GM19351 (cell line): ENCODE measurements at regions not wholly inside any gene's neighbourhood (a gene's known extent, or its start where the extent isn't known, plus 50 kb on each side); places are given as distances from the start of the nearest gene placed in this dataset.
A peak's percentile ranks its signal among the peaks of the same experiment; 100 is the strongest.
"Not testable (repeated sequence)": the region's sequence is repeated elsewhere in the genome, so short reads cannot be mapped to it uniquely, and the experiment has no call there.

Source experiments
- ATAC-seq: cut with Tn5 transposase; IDR thresholded peaks from one replicate; pipeline ENCODE4 v1.9.1; 2021; ENCODE audit warnings: mild to moderate bottlenecking, moderate library complexity; ENCODE audit not compliant: unreplicated experiment

DNA sequence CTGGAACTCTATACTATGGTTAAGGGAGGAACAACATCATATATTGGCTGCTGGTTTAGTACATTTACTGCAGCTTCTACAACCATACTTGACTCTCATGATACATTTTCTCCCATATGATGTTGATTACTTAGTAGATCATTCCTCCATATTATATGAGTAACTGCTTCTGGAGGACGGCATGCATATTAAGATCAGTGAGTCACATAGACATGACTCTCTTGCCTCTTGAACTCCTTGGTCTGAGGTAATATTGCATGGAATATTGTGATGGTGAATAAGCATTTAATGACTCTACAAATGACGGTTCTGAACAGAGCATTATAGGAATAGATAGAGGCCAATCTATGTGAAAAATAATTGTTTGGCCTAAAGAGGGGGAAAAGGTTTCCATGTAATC lies 418.8 kb upstream of the SPHKAP start:
- ATAC-seq, result no peak

DNA sequence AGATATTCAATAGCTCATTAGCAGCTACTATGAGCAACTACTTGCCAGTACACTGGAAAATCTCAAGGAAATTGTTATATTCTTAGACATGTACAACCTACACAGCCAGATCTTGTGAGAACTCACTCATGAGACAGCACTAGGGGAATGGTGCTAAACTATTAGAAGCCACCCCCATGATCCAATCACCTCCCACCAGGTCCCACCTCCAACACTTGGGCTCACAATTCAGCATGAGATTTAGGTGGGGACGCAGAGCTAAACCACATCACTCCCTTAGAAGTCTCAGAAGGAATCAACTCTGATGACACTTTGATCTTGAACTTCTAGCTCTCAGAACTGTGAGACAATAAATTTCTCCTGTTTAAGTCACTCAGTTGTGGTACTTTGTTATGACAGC lies 418.3 kb upstream of the SPHKAP start:
- ATAC-seq, result no peak

- ATAC-seq, result no peak
Measured at GRCh38 chr2:228599297-228599696, 417.8 kb upstream of the SPHKAP start.

- ATAC-seq, result no peak
Measured at GRCh38 chr2:228597032-228597431, 415.5 kb upstream of the SPHKAP start.

DNA sequence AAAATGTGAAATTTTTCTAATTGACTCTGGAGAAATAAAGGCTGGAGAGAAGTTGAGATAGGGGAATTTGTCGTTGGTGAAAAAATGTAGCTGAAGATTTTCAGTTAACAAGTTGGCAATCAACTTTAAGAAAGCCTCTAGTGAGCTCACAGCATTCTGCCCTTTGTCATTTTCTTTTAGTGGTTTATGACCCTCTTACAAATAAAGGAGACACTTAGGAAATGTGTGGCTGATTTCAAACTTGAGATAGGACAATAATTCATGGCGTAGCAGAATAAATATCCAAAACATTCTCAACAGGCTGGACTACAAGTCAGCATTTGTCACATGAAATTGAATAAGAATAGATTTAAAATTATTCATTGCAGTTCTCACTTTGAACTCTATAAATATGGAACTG lies 412.5 kb upstream of the SPHKAP start:
- ATAC-seq, result no peak

DNA sequence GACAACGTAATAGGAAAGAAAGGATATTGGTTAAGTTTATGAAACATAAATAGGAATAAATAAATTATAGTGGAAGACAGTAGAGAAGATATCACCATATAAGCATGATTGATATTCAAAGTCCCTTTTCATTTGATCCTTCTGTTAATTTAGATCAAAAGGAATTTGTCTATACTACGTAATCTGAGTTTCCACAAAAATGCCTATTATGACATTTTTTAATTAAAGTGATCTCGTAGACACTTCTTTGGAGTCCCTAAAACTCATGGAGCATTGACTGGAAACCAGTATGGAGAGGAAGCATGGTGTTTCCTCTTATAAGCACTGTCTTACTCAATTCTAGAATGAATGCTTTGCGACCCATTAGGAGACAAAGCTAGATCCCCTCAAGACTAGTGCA lies 411.4 kb upstream of the SPHKAP start:
- ATAC-seq, result no peak

DNA sequence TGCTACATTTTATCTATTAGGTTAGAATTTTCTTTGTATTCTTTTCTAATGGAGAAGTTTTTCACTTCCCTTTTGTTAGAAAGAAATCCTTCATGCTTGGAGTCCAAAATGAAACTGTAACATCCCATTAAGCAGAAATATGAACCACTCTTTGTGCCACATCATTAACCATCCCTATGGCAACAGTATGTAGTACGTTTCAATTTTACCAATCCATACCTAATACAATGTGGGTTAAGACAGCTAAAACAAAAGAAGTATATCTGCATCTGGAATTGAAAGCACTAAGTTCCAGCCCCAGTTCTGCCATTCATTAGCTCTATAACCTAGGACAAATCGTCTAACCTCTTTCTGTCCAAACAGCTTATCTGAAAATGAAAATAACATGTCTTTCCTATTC lies 409.2 kb upstream of the SPHKAP start:
- peak; percentile 84 for ATAC-seq

DNA sequence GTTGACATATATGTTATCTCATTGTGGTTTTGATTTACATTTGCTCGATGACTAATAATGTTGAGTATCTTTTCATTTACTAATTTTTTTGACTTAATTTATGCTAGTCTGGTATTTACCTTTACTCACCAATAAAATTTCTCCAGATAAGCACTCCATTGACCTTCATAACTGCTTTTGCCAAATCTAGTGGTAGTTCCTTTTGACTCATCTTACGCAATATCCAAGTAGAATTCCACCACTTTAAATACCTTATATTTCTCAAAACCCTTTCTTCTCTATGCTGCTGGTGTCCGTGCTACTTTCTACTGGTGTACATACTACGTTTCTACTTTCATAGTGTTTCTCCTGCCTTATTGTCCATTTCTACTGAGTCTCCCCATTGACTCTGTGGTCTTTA lies 407.6 kb upstream of the SPHKAP start:
- no peak for ATAC-seq

DNA sequence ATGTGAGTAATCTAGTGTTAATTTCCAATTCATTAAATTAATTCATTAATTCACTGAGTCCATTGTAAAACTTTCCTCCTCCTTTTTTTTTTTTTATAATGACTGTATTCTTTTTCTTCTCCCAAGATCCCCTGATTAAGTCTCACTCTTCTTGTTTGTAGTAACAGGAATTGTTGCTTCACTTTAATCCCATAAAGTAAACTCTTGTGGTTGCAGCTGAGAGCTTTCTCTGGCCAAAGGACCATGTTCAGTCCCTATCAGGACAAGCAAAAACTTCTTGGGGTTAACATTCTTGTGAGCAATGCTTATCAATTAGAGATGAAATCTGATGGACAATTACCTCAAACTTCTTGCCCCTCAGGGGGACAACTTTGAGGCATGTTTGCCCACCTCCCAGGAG lies 400.2 kb upstream of the SPHKAP start:
- ATAC-seq, result no peak

DNA sequence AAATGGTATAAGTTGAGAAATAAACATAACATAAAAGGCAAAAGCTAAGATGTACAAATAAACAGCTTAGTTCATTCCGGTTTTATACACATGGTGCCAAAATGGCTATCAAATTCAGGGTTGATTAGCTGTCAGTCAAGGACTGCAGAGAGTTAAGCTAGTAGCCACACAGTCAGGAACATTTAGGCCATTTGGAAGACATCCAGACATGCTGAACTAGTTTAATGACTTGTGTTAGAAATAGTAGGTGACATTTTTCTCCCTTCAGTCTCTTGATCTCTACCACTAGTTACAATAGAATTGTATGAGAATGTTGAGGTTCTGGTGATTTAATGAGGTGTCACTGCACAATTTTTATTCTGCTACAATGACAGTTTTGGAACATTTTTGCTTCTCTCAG lies 394.4 kb upstream of the SPHKAP start:
- no peak for ATAC-seq

DNA sequence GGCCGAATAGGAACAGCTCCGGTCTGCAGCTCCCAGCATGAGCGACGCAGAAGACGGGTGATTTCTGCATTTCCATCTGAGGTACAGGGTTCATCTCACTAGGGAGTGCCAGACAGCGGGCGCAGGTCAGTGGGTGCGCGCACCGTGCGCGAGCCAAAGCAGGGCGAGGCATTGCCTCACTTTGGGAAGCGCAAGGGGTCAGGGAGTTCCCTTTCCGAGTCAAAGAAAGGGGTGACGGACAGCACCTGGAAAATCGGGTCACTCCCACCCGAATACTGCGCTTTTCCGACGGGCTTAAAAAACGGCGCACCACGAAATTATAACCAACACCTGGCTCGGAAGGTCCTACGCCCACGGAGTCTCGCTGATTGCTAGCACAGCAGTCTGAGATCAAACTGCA lies 386.8 kb upstream of the SPHKAP start:
- not testable (repeated sequence) for ATAC-seq

DNA sequence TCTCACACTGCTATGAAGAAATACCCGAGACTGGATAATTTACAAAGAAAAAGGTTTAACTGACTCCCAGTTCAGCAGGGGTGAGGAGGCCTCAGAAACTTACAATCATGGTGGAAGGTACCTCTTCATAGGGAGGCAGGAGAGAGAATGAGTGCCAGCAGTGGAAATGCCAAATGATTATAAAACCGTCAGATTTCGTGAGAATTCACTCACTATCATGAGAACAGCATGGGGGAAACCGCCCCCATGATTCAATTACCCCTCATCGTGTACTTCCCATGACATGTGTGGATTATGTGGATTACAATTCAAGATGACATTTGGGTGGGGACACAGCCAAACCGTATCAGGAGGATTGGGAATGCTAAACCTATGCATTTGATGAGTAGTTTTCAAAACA lies 380.3 kb upstream of the SPHKAP start:
- ATAC-seq, result no peak

GRCh38 chr2:228559774-228560415 lies 378.4 kb upstream of the SPHKAP start:
- ATAC-seq, result no peak

- no peak for ATAC-seq
Measured at GRCh38 chr2:228556717-228557116, 375.2 kb upstream of the SPHKAP start.

DNA sequence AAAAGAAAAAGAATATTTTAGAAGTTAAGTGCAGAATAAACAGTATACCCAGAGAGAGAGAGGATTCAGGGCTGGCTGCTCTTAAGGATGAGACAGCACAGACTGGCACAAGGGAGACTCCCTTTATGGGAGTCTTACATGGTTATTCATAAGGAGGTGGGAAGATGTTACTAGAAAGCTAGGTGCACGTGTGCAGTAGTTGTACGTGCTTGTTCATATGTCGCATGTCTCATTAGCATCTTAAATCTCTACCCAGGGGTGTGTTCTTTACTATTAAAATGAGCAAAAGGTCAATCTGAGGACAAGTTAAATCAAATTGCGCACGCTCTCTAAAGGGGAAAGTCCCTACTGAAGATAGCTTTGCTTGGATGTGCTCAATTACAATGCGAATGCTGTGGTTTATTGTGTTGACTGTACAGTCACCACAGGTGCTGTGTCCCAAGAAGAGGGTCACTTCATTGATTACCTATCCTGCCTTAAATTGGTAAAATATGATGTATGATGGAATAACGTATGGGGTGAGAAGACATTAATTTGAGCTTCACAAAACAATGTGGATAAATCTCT lies 368.0 kb upstream of the SPHKAP start:
- ATAC-seq, result no peak

- no peak for ATAC-seq
Measured at GRCh38 chr2:228548230-228548629, 366.7 kb upstream of the SPHKAP start.

DNA sequence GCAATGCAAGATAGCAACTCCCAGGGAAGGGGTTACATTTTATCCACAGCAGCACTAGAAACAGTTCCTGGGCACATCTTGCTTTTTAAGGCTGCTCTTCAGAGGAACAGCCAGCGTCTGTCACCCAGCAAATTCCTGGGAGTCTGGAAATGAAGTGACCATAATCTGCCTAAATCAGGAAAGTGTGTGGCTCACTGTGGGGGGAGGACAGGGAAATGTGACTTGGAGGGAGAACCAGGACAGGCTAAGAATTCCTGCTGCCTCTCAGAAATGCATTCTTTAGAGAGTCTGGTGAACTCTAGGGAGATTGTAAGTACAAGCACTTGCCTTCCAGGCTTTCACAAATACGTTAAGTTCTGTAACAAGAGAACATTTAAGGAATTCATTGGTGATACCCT lies 364.3 kb upstream of the SPHKAP start:
- ATAC-seq, result no peak

DNA sequence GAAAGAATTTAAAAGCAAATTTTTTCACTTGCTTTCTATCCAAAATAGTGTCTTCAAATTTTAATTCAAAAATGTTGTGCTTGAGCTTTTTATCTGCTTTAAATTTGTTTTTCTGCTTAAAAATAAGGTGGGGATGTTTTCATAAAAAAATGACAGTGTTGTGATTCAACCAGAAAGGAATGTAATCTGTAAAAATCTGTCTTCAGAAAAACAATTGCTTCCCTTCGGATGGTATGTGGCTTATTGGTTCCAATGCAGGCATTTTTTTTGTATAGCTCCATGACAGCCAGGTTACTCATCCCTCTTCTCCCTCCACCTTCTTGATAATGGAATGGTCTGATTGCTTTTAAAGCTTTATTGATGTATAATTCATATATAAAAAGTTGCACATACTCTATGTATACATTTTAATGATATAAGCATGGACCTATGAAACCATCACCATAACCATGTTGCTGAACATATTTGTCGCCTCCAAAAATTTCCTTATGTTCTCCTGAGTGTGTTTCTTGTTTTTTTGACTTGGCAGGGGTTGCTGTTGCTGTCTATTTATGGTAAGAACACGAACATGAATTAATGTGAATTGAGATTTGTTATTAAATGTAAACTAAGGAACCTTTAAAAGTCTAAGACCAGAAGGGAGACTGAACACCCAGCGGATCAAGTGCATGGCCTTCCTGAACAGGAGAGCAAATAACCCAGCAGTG lies 363.7 kb upstream of the SPHKAP start:
- ATAC-seq, result no peak

- no peak for ATAC-seq
Measured at GRCh38 chr2:228543117-228543516, 361.6 kb upstream of the SPHKAP start.

DNA sequence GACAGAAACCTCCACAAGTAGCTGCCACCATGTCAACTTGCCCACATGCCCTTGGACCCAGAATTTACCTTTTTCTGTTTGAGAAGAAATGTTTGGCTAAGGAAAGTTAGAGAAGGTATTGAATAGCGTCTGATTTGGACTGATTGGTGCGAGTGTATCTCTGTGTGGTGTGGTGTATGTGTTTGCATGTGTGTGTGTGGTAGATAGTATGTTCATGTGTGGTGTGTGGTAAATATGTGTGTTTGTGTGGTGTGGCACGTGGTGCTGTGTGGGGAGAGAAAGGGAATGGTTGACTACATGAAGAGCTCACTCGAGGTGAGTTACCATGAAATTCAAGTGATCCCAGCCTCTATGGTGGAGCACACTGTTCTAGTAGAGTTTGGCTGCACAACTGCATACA lies 360.8 kb upstream of the SPHKAP start:
- ATAC-seq, result no peak

DNA sequence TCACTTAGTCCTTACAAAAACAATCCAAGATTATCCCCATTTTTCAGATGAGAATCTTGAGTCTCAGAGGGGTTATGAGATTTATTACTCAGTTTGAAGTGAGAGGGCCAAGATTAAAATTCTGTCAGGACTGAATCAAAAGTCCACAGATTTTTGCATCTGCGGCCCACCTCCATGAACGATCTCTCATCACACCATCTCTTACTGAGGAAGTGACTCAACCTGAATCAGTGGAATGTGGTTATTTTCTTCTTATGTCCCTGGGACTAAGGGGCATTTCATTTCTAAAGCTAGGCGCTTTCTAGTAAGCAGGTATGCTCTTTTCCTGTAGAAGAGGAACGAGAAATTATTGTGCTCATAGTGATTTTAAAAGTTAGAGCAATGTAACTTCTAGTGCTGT lies 360.3 kb upstream of the SPHKAP start:
- no peak for ATAC-seq

DNA sequence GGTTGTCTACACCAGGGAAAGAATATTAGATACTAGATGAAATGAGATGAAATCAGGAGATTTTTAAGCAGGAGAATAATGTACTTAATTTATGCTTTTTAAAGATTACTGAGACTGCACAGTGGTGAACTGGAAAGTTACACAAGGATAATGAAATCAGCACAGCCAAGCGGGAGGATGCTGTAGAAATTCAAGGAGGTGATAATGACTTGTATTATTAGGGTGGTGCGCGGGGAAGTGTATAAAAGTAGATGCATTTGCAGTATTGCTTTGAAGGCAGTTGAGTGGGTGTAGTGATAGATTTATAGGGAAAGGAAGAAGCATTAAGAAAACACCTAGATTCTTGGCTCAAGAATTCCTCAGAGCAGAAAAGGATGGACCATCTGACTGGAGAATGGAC lies 359.5 kb upstream of the SPHKAP start:
- no peak for ATAC-seq

GRCh38 chr2:228535396-228535795 lies 353.9 kb upstream of the SPHKAP start:
- ATAC-seq, result no peak
